CD4-positive, alpha-beta T cell treated with Interleukin-15 for 1 hour (primary cell): ENCODE measurements at regions not wholly inside any gene's neighbourhood (a gene's known extent, or its start where the extent isn't known, plus 50 kb on each side); places are given as distances from the start of the nearest gene placed in this dataset.

ENCODE experiments used
- DNase-seq: peaks from one replicate; pipeline ENCODE4 v3.0.0-alpha.2; 2020

DNA sequence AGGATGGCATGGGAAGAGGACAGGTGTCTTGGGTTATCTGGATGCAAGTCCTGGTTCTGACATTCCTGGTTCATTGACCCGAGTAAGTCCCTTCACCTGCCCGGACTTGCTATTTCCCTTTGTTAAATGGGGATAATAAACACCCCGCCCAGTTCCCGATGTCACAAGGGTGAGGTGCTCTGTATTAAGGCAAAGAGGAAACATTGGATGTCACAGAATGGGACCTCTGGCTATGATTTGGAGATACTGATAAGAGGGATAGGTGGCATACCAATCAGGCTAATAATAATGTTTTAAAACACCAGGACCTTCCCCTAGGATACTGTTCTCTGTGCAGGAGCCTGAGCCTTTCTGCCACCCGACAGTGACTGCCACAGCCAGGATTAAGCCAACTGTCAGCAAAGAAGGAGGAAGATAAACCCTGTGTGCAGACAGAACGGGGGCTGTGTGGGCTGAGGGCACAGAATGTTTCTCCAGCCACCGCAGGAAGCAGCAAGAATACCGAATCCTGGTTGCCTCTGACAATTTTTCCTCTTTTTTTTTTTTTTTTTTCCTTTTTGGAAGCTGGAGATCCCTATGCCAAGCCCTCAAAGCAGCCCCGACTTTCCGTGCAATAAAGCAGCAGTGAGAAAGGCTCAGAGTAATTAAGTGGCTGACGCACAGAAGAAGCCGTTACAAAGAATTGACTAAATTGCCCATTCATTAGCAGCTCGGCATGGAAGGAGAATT, 336.6 kb downstream of the SMAD2 start:
- DNase-seq = no peak

DNA sequence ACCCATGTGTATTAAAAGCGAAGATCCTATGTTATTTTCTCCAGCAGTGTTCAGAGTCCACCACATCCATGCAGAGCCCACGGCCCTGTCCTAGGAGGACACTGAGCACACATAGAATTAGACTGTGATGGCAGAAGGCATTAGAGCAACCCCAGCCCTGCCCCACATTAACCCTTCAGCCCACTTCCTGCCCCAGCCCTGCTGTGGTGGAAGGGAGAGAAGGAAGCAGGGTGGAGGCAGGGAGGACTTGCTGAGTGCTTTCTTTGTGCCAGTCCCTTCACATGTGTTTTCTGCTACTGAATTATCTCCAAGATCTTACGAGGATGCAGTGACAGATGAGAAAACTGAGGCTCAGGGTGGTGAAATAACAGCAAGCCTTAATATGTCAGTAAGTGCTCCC, 339.0 kb downstream of the SMAD2 start:
- DNase-seq = no peak

DNA sequence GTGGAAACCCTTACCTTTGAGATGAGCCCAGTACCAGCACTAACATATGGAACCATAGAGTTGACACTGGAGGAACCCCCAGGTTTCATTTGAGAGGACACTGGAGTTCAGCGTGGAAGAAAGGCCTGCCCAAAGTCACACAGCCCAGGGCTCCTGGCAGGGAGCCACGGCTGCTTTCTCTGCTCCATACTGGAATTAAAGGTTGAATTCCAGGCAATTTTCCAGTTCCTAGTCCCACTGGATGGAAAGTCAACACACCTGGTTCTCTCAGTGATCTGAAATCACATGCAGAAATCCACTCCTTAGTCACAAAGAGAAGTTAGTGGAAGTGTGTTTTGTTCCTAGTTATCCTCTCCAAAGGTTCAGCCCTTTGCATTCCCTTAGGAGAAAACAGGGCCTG, 336.1 kb upstream of the SKOR2 start:
- DNase-seq = no peak

DNA sequence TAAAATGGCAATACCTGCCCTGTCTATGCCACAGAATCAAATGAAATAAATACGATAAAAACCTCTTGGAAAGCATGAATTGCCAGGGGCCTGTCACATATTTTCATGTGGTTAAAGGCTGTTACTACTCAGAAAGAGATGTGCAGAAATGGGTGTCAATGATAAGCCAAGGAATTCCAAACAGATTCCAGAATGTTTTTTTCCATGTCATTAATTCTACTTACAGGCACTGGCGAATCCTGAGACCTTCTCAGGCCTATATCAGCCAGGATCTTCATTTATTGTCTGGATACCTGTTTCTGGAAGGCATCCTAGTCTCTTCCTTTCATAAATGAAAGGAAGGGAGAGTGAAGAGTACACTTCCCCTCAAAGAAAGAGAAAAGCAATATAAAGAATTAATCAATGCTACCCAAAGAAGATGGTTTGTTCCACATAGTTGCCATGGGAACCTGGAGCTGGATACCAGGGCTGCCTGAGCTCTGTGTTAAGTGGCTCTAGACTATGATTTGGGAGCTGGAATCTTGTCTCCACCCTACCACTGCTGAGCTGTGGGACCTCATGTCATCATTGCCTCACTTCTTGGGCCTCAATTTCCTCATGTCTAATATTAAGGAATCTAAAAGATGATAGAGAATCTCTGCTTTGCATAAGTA, 335.1 kb upstream of the SKOR2 start:
- no peak for DNase-seq

DNA sequence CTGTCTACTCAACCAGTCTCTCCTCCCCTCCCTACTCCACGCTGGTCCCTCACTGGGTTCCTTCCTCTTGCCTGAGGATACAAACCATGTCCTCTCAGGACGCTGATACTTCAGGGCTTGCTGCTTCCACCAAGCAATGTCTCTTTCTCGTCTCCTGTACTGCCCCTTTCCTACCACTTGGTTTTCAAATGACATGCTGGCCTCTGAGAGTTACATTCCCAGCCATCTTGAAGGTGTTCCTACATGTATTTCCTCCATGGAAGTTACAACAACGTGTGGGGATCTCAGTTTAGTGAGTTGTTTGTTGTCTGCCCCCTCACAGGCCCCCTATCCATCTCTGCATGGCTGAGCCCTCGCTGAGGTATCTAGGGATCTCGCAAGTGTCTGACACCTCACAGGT, 334.5 kb upstream of the SKOR2 start:
- no peak for DNase-seq

GRCh38 chr18:47585136-47585535, 333.7 kb upstream of the SKOR2 start:
- no peak for DNase-seq

GRCh38 chr18:47582093-47582492, 330.6 kb upstream of the SKOR2 start:
- no peak for DNase-seq

GRCh38 chr18:47577520-47577919, 326.1 kb upstream of the SKOR2 start:
- no peak for DNase-seq

DNA sequence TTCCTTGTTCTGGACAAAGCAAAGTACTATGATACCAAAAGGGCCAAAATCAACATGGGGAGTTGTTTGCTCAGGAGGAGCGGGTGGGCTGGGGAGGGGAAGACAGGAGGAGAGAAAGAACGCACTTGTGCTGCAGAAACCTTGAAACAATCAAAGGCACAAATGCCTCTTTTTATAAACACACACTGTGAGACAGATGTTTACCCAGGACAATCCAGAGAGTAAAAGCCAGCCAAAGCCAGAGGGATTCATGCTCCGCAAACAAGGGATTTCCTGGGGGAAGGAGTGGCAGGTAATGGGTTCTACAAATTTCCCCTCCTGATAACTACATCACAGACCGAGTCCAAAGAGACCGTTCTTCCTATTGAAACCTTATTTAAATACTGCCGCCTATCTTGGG, 323.5 kb upstream of the SKOR2 start:
- no peak for DNase-seq

GRCh38 chr18:47571957-47572356, 320.5 kb upstream of the SKOR2 start:
- DNase-seq = no peak

DNA sequence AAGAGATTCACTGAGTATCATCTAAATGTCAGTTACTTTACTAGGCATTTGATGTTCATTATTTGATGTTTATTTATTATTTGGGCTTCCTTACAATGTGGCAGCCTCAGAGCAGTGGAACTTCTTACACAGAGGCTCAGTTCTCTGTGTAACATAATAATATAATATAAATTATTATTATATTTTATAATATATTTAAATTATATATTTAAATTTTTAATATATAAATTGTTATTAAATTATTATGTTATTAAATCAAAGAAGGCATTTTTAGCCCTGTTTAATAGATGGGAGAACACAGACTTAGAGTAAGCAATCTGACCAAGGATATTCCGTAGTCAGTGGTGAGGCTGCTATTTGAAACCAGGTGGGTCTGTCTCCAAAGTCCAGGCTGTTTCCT, 315.3 kb upstream of the SKOR2 start:
- no peak for DNase-seq

GRCh38 chr18:47560723-47561715, 309.6 kb upstream of the SKOR2 start:
- no peak for DNase-seq

DNA sequence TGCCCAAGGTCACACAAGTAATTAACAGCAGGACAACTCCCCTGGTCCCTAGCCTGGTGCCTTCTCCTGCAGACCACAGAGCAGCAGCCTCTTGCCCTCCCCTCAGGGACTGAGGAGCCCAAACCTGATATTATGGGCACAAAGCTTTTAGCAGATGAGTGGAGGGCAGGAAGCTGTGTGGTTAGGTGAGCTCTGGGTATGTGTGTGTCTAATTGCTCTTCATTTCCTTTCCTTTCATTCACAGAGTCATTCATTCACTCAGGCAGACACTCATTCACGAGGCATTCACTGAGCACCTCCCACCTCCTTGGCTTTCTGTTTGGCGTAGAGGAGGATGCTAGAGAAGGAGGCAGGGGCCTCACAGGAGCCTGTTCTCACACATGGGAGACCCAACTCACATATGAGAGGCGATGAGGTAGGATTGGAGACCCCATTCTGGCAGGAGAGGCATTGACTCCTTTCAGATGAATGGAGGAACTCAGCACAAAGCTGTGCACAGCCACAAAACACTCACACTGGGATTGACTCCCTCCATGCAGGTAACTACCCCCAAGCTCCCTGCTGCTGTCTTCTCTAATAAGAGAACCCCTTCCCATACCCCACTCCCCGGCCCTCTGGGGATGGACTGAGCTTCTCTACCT, 306.8 kb upstream of the SKOR2 start:
- DNase-seq = no peak

DNA sequence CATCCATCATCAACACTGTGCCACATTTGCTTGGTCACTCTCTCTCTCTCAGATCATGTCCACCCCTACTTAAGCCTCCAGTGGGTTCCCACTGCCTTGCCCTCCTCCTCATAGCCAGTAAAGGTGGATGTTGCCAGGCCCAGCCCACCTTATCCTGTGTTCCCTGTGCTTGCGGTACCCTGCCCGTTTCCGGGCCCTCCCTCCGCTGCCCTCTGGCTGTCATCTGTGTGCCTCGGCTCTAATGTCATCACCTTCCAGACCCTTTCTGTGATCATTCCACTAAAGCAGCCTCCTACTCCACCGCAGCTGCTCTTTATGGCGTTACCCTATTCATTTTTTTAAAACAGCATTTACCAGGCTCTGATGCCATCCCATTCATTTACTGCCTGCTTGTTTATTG, 305.7 kb upstream of the SKOR2 start:
- DNase-seq = no peak

DNA sequence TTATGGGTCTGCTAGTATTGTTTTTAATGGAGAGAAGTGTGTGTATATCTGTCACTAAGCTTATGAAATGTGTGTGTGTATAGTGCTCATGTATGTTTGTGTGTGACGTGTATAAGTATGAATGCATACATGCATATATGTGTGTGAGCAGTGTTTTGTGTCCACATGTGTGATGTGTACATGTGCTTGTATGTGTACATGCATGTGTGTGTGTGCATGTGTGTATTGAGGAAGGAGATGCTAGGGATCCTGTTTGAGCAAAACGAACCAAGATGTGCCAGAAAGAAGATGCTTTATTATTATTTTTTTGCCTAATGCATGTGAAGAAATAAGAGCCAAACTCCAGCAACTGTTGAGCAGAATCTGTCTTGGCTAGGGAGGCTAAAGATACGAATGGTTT, 301.3 kb upstream of the SKOR2 start:
- no peak for DNase-seq

GRCh38 chr18:47550611-47551010, 299.2 kb upstream of the SKOR2 start:
- DNase-seq = no peak

DNA sequence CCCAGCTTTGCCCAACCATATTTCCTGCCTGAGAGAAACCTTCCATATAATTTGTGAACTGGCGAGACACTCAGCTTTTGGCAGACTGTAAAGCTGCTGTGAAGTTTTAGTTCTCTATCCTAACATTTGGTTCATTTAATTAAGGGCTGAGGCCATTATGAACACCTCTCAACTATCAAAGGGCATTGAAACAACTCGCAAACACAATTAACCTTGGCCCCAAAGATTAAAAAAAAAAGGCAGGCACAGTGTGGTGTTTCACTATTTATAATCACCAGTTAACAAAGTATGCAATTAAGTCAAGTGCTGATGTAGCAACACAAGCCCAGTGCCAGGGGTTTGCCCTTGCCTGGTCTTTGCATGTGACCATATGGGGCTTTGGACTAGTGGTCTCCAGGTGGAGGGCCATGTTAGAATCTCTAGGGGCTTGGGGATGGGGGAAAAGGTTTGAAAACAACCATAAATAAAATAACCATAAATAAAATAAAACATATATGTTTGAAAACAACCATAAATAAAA, 297.6 kb upstream of the SKOR2 start:
- DNase-seq = no peak

DNA sequence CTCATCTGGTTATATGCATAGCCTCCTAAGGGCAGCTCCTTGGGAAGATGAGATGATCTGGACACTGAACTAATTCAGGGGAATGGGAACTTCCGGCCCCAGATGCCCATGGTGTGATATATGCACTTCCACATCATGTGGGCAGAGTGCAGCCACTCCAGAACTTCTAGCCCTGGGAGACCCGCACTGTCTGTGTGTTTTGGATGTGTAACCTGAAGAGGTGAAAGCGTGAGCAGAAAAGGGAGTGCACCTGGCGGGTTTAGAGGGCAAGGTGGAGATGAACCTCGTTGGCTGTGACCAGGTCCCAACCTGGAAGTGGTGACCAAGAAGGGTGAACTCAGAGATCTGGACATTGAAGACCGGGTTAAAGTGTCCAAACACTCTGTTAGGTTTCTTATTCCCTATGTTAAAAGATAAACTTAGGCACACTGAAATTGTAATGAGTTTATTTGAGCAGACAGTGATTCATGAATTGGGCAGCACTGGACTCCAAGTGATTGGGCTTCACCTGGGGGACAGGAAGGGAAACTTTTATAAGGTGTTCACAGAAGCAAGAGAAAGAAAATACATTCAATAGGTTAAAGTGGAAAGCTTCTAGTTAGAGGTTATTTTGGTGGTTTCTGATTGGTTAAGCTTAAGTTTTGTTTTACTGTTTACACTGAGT, 296.2 kb upstream of the SKOR2 start:
- DNase-seq = no peak

GRCh38 chr18:47545613-47546012, 294.2 kb upstream of the SKOR2 start:
- no peak for DNase-seq

DNA sequence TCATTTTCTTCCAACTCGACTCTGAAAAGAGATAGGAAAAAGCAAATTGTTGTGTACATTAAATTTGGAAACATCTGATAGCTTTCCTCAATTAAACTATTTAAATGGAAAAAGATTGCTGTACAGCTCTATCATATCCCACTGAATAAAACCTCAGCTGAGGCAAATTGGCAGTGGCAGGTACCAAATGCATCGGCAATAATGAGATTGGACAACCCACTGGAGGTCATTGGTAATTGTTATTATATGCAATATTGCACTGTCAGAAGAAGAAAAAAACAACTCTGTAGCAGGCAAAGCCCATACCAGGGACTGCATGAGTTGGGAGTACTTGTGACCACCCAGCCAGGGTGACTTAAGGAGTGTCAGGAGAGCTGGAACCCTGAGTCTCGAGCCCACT, 291.6 kb upstream of the SKOR2 start:
- no peak for DNase-seq

DNA sequence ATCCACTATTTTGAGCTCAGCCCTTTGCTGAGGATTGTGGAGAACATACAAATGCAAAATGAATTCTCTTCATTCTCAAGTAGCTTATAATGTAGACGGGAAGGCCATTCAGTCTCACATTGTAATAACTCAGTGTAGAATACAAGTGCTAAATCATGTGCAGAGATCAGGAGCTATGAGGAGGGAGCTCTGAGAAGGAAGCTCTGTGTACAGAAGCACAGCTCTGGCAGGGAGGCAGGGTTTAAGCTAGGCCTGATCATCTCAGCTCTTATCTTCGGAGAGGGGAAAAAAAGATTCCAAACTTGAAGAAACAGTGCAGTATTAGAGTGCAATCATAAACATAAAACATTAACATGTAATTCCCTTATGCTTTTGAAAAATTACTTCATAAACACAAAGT, 291.1 kb upstream of the SKOR2 start:
- no peak for DNase-seq

- no peak for DNase-seq
Measured at GRCh38 chr18:47531717-47532116, 280.3 kb upstream of the SKOR2 start.
